ENCODE measurements at regions not wholly inside any gene's neighbourhood (a gene's known extent, or its start where the extent isn't known, plus 50 kb on each side); places are given as distances from the start of the nearest gene placed in this dataset.

GRCh38 chr21:18764720-18765119 lies 361.1 kb upstream of the TMPRSS15 start:
- Histone ChIP-seq H3K27ac (no peak overlapping the region), H3K36me3 (ENCODE audit: control insufficient read depth, insufficient read depth, low read length) (no peaks in the 10 kb centered on the region), H3K4me1 (no peaks in the 10 kb centered on the region), H3K79me2 (no peaks in the 10 kb centered on the region), H3K9me3 (ENCODE audit: control insufficient read depth, low read length) (no peaks in the 10 kb centered on the region), H3K4me3 (ENCODE audit: low read depth, low read length) (no peak overlapping the region), H3K9ac (no peak overlapping the region), H3K4me2 (ENCODE audit: low read length) (no peak overlapping the region), H3K27me3 (ENCODE audit: control insufficient read depth, insufficient read depth, low read length) (no peaks in the 10 kb centered on the region), H2AFZ (no peak overlapping the region)
- TF ChIP-seq CTCF (IDR thresholded peaks at IDR 0.05): no peak

GRCh38 chr21:18769599-18769998 lies 366.0 kb upstream of the TMPRSS15 start:
- Histone ChIP-seq H2AFZ (no peak overlapping the region), H3K36me3 (ENCODE audit: control insufficient read depth, insufficient read depth, low read length) (no peaks in the 10 kb centered on the region), H3K27me3 (ENCODE audit: control insufficient read depth, insufficient read depth, low read length) (no peaks in the 10 kb centered on the region), H3K79me2 (no peaks in the 10 kb centered on the region), H3K9me3 (ENCODE audit: control insufficient read depth, low read length) (no peaks in the 10 kb centered on the region), H3K4me2 (ENCODE audit: low read length) (no peak overlapping the region), H3K4me3 (ENCODE audit: low read depth, low read length) (no peak overlapping the region), H3K9ac (no peak overlapping the region), H3K27ac (no peak overlapping the region), H3K4me1 (no peaks in the 10 kb centered on the region)
- TF ChIP-seq CTCF (IDR thresholded peaks at IDR 0.05): no peak

DNA sequence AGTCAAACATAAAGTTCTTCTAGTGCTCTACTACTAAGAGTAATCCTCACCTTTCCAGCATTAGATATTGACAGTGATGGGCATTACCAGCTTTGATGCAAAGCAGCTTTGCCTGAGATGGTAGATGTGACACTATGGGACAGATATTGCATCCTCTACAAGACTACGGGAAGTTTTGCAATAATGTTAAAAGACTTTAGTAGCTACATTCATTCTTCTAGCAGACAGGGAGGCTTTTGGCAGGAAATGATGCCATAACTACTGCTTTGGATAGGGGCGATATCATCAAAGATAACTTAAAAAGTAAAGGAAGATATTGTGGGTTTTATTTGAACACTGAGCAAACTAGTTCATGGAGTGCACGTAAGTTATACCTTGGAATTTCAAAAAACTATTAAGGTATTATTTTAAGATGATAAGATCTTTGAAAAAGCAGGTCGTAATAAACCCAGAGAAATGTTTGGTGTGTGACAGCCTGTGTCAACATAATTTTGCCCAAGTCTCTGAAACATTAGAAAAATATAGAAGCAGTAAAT lies 368.3 kb upstream of the TMPRSS15 start:
- Histone ChIP-seq H2AFZ (no peak overlapping the region), H3K9ac (no peak overlapping the region), H3K9me3 (ENCODE audit: control insufficient read depth, low read length) (no peaks in the 10 kb centered on the region), H3K4me3 (ENCODE audit: low read depth, low read length) (no peak overlapping the region), H3K4me1 (no peaks in the 10 kb centered on the region), H3K27me3 (ENCODE audit: control insufficient read depth, insufficient read depth, low read length) (no peaks in the 10 kb centered on the region), H3K79me2 (no peaks in the 10 kb centered on the region), H3K27ac (no peak overlapping the region), H3K4me2 (ENCODE audit: low read length) (no peak overlapping the region), H3K36me3 (ENCODE audit: control insufficient read depth, insufficient read depth, low read length) (no peaks in the 10 kb centered on the region)
- no peak for TF ChIP-seq CTCF (IDR thresholded peaks at IDR 0.05)

- Histone ChIP-seq H2AFZ (no peak overlapping the region), H3K9ac (no peak overlapping the region), H3K9me3 (ENCODE audit: control insufficient read depth, low read length) (no peaks in the 10 kb centered on the region), H3K4me2 (ENCODE audit: low read length) (no peak overlapping the region), H3K36me3 (ENCODE audit: control insufficient read depth, insufficient read depth, low read length) (no peaks in the 10 kb centered on the region), H3K27me3 (ENCODE audit: control insufficient read depth, insufficient read depth, low read length) (no peaks in the 10 kb centered on the region), H3K27ac (no peak overlapping the region), H3K4me3 (ENCODE audit: low read depth, low read length) (no peak overlapping the region), H3K4me1 (no peaks in the 10 kb centered on the region), H3K79me2 (no peaks in the 10 kb centered on the region)
- TF ChIP-seq CTCF (IDR thresholded peaks at IDR 0.05): no peak
Observed at GRCh38 chr21:18772404-18772803, 368.8 kb upstream of the TMPRSS15 start.

- Histone ChIP-seq H3K4me1 (no peaks in the 10 kb centered on the region), H3K4me3 (ENCODE audit: low read depth, low read length) (no peak overlapping the region), H3K79me2 (no peaks in the 10 kb centered on the region), H3K36me3 (ENCODE audit: control insufficient read depth, insufficient read depth, low read length) (no peaks in the 10 kb centered on the region), H3K27ac (no peak overlapping the region), H3K9me3 (ENCODE audit: control insufficient read depth, low read length) (no peaks in the 10 kb centered on the region), H3K4me2 (ENCODE audit: low read length) (no peak overlapping the region), H3K9ac (no peak overlapping the region), H2AFZ (no peak overlapping the region), H3K27me3 (ENCODE audit: control insufficient read depth, insufficient read depth, low read length) (no peaks in the 10 kb centered on the region)
- no peak for TF ChIP-seq CTCF (IDR thresholded peaks at IDR 0.05)
Observed at GRCh38 chr21:18772897-18773296, 369.3 kb upstream of the TMPRSS15 start.
